PC-9 (cell line): ENCODE measurements at regions not wholly inside any gene's neighbourhood (a gene's known extent, or its start where the extent isn't known, plus 50 kb on each side); places are given as distances from the start of the nearest gene placed in this dataset.

Source experiments
- EZH2 ChIP-seq: fragments of 200-600 bp; sonication (generic); IDR thresholded peaks from 2 replicates; pipeline ENCODE4 v1.8.0; 2017; ENCODE audit warnings: antibody characterized with exemption, low read depth
- TF ChIP-seq, protein P1 (sequence below): fragments of 200-600 bp; sonication (generic); conservative IDR thresholded peaks from 2 replicates; pipeline ENCODE4 v1.6.1; 2017; ENCODE audit warnings: mixed run types, antibody characterized with exemption, mild to moderate bottlenecking, moderate library complexity

GRCh38 chr2:104384961-104385360, 469.0 kb upstream of the POU3F3 start:
- no peak for TF ChIP-seq EZH2
- TF ChIP-seq, protein P1, sequence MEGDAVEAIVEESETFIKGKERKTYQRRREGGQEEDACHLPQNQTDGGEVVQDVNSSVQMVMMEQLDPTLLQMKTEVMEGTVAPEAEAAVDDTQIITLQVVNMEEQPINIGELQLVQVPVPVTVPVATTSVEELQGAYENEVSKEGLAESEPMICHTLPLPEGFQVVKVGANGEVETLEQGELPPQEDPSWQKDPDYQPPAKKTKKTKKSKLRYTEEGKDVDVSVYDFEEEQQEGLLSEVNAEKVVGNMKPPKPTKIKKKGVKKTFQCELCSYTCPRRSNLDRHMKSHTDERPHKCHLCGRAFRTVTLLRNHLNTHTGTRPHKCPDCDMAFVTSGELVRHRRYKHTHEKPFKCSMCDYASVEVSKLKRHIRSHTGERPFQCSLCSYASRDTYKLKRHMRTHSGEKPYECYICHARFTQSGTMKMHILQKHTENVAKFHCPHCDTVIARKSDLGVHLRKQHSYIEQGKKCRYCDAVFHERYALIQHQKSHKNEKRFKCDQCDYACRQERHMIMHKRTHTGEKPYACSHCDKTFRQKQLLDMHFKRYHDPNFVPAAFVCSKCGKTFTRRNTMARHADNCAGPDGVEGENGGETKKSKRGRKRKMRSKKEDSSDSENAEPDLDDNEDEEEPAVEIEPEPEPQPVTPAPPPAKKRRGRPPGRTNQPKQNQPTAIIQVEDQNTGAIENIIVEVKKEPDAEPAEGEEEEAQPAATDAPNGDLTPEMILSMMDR, result no peak
